Stimulated activated memory B cell treated with anti-CD40 and anti-IgM and Interleukin-4, amounts not matched to agents 10 μg/mL and 1 μg/mL and 100 μg/mL, for 72 hours (primary cell): ENCODE measurements at regions not wholly inside any gene's neighbourhood (a gene's known extent, or its start where the extent isn't known, plus 50 kb on each side); places are given as distances from the start of the nearest gene placed in this dataset.

Experiments
- ATAC-seq: fragments of 150-1000 bp; cut with Tn5 transposase; 2 replicates; pipeline ENCODE4 v1.10.0; 2021
- H3K27ac Mint-ChIP-seq: one replicate; pipeline ENCODE4 v1.8.0; 2022; ENCODE audit warnings: mild to moderate bottlenecking, mixed read lengths
- H3K27me3 Mint-ChIP-seq: one replicate; pipeline ENCODE4 v1.8.0; 2022; ENCODE audit warnings: mixed read lengths
- H3K36me3 Mint-ChIP-seq: one replicate; pipeline ENCODE4 v1.8.0; 2022; ENCODE audit warnings: mixed read lengths
- H3K4me1 Mint-ChIP-seq: one replicate; pipeline ENCODE4 v1.8.0; 2022; ENCODE audit warnings: mixed read lengths
- H3K4me3 Mint-ChIP-seq: one replicate; pipeline ENCODE4 v1.8.0; 2022; ENCODE audit warnings: mild to moderate bottlenecking, moderate library complexity, mixed read lengths
- H3K9me3 Mint-ChIP-seq: one replicate; pipeline ENCODE4 v1.8.0; 2022; ENCODE audit warnings: mixed read lengths

DNA sequence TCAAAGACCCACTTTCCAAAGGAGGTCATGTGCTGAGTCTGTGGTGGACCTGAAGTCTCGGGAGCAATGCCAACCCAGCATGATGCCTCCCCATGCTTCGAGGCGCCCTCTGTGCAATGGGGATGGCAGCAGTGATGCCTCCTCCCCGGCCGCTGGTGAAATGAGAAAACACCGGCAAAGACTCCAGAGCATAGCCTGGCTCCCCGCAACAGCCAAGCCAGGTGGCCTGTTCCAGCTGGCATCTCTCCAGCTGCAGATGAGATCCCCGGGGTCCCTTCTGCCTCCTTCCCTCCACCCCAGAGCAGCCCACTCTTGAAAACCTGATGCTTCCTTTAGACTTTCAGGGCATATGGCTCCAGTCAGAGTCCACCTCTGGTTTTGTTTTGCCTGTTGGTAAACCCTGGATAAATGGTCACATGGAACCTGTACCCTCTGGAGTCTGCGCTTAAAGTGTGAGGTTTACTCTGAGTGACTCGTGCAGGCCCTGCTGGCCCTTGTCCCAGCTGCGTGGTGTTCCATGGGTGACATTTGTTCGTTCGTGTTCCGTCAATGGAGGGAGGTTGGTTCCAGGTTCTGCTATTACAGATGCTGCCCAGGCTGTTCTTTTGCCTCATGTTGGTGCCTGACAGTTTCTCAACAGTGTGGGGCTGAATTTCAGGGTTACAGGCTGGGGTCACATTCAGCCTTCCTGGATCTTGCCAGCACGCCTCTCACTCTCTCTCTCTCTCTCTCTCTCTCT, 181.8 kb upstream of the CIBAR2 start:
- Mint-ChIP-seq H3K27ac (no peak overlapping the region), H3K9me3 (no peaks in the 10 kb centered on the region)

DNA sequence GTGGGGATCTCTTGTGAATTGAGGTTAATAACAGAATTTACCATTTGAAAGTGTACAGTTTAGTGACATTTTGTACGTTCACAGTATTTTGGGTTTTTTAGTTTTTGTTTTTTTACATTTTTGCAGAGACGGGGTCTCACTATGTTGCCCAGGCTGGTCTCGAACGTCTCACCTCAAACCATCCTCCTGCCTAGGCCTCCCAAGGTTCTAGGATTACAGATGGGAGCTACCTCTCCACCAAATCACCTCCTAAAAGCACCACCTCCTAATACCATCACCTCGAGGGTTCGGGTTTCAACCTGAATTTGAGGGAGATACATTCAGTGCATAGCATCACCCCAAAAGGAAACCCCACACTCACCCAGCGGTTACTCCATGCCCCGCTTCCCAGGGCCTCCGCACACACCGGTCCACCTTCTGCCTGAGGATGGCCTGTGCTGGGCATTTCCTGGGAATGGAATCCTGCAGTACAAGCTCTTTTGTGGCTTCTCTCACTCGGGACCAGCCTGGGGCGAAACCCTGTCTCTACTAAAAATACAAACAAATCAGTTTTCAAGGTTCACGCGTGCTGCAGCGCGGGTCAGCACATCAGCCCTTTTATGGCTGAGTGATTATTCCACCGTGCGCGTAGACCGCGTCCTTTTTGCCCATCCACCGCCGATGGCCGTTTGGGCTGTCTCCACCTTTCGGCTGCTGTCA, 182.7 kb upstream of the CIBAR2 start:
- Mint-ChIP-seq H3K4me3 (no peak overlapping the region), H3K9me3 (no peaks in the 10 kb centered on the region), H3K4me1 (peaks cover 7% of the 10 kb centered on the region), H3K27me3 (peaks cover 32% of the 10 kb centered on the region), H3K36me3 (no peaks in the 10 kb centered on the region), H3K27ac (no peak overlapping the region)
- ATAC-seq = no peak

More for the DNA sequence above, 181.8 kb upstream of the CIBAR2 start:
- no peak for ATAC-seq
- H3K4me1 Mint-ChIP-seq = peaks cover 7% of the 10 kb centered on the region
- peaks cover 41% of the 10 kb centered on the region for H3K27me3 Mint-ChIP-seq
- no peak overlapping the region for H3K4me3 Mint-ChIP-seq
- no peaks in the 10 kb centered on the region for H3K36me3 Mint-ChIP-seq

DNA sequence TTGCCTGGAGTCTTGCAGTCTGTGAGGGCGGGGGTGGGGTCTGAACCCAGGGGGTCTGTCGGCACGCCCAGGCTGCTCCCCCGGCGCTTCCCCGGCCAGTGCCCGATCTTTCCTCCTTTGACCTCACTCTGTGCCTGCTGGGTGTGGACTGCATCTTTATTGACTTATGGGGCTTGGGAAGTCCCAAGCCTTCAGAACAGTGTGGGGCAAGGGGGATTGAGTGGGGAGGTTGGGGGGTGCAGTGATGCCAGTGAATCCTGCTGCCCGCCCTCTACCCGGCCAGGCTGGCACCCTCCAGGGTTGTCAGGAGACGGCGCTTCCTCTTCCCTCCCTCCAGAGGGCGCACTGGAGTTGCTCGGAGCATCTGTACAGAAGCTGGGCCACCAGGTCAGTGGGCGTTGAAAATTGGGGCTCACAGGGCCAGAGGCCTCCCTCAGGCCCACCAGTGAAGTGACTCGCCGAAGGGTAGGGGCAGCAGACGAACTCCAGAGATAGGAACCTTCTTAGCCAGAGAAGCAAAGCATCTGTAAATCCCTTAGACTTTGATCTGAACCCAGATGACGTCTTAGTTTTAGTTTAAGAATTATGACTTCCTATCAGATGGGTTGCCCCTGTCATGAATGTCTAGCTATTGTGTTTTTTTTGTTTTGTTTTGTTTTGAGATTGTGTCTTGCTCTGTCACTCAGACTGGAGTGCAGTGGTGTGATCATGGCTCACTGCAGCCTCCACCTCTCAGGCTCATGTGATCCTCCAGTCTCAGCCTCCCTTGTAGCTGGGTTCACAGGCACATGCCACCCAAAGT, 184.8 kb upstream of the CIBAR2 start:
- Mint-ChIP-seq H3K27me3 (peaks cover 13% of the 10 kb centered on the region), H3K4me3 (no peak overlapping the region), H3K36me3 (no peaks in the 10 kb centered on the region), H3K4me1 (peaks cover 7% of the 10 kb centered on the region), H3K9me3 (no peaks in the 10 kb centered on the region), H3K27ac (no peak overlapping the region)
- ATAC-seq = peak; percentile 75

DNA sequence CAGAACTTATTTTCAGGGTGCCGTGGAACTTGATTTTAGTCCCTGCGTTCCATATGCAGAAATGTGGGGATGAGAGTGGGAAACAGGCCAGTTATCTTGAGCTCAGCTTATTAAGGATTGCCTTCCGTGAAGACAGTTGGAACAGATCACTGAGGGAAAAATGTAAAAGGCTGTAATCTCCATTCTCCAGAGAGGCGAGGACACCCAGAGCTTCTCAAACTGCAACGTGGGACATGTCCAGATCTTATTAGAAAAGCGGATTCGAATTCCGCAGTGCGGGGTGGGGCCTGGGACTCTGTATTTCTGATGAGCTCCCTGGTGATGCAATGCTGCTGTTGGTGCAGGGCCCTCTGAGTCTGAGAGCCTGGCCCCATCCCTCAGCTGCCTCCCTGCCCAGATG, 185.6 kb upstream of the CIBAR2 start:
- no peaks in the 10 kb centered on the region for H3K9me3 Mint-ChIP-seq
- no peak overlapping the region for H3K4me3 Mint-ChIP-seq
- H3K36me3 Mint-ChIP-seq = no peaks in the 10 kb centered on the region
- H3K4me1 Mint-ChIP-seq = peaks cover 7% of the 10 kb centered on the region
- peaks cover 12% of the 10 kb centered on the region for H3K27me3 Mint-ChIP-seq
- H3K27ac Mint-ChIP-seq = no peak overlapping the region
- no peak for ATAC-seq

DNA sequence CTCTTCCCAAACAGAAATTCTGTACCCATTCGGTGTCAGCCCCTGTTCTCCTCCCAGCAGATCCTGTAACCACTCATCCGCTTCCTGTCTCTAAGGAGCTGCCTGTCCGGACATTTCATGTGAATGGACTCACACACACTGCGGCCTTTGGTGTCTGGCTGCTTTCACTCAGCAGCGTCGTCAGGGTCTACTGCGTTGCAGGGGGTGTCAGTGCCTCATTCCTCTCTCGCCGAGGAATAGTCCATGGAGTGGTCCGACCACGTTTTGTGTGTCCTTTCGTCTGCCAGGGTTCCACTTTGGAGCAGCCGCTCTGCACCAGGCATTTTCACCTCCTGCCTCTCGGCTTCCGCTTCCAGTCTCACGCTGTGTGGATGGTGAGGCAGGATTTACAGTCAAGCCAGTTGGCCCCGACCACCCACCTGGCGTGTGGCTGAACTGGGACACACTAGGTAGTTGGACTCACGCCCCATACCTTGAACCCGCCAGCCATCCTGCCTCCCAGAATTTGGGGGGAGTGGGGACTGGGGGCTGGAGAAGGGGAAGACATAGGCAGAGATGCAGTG, 188.2 kb upstream of the CIBAR2 start:
- H3K4me1 Mint-ChIP-seq = peaks cover 21% of the 10 kb centered on the region
- no peaks in the 10 kb centered on the region for H3K9me3 Mint-ChIP-seq
- peaks cover 20% of the 10 kb centered on the region for H3K27me3 Mint-ChIP-seq
- H3K27ac Mint-ChIP-seq = no peak overlapping the region
- H3K4me3 Mint-ChIP-seq = no peak overlapping the region
- ATAC-seq = no peak
- no peaks in the 10 kb centered on the region for H3K36me3 Mint-ChIP-seq

DNA sequence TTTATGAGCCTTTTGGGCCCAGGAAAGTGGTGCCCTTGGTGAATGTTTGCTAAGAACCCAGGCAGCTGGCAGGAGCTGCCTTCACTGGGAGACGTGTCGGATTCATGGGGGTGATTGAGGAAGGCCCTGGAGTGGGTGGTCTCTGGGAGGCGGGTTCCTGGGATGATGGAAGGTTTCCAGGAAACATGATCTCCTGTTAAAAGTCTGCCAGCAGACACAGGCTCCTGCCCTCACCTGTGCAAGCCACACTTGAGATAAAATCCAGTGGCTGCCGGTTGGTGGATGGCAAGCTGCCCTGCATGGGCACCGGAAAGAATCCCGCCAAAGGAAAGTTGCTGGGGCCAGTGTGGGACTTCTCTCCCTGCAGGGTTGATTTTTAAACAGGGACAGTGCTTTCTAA, 189.0 kb upstream of the CIBAR2 start:
- Mint-ChIP-seq H3K4me3 (no peak overlapping the region), H3K27me3 (peaks cover 19% of the 10 kb centered on the region), H3K4me1 (peaks cover 29% of the 10 kb centered on the region), H3K27ac (no peak overlapping the region), H3K9me3 (no peaks in the 10 kb centered on the region), H3K36me3 (no peaks in the 10 kb centered on the region)
- ATAC-seq = no peak

DNA sequence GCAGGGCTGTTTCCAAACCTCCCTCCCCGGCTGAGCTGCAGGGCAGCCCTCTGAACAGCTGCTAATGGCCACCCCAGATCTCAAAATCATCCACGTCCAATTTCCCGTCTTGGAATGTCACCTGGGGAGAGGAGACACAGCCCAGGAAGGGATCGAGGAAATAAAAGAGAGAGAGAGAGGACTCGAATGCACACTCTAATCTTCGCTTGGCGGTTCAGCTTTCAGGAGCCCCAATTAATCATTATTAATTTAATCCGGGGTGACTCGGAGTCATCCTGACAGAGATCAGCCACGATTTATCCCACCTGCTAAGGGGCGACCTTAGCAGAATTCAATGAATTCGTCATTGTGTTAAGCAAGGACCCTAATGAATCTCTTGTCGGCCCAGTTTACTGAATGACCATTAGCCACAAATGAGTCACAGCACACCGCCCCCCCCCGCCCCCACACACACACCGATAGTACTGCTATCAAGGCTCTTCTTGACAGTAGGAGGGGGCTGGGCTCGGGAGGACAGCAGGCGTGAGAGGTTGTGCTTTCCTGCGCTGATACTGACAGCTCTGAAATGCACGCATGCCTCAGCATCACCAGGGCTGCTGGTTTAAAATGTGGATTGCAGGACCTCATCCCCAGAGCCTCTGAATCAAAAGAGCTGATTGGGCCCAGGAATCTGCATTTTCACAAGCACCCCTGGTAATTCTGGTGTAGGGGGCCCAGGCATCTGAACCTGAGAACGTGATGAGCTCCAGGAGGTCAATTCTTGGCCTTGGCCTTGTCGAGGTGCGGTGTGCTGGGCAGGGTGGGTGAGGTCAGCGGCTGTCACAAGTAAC, 190.0 kb upstream of the CIBAR2 start:
- peaks cover 9% of the 10 kb centered on the region for H3K27me3 Mint-ChIP-seq
- no peak for ATAC-seq
- no peaks in the 10 kb centered on the region for H3K36me3 Mint-ChIP-seq
- no peaks in the 10 kb centered on the region for H3K9me3 Mint-ChIP-seq
- no peak overlapping the region for H3K4me3 Mint-ChIP-seq
- no peak overlapping the region for H3K27ac Mint-ChIP-seq
- H3K4me1 Mint-ChIP-seq = peaks cover 29% of the 10 kb centered on the region

DNA sequence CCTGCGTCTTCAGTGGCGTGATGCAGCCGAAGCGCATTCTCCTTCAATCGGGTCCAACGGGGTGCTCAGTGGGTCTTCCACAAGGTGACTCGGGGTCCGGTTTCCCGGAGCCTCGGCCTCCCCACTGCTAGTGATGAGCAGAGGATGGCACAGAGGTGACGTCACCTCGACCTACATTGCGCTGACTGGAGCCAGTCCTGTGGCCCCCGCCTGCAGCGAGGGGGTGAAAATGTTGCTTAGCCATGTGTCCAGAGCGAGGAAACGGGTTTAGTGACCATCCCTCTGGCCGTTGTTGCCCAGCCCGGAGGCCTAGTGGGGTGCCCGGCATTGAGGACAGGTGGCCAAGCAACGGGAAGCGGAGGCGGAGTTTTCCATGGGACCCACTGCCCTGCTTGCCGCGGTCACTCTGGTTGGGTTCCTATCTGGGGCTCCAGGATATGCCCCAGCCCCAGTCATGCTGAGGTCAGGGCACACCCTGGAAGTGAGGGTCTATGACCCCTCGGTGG, 190.6 kb upstream of the CIBAR2 start:
- Mint-ChIP-seq H3K27ac (no peak overlapping the region), H3K4me1 (peaks cover 34% of the 10 kb centered on the region), H3K4me3 (no peak overlapping the region), H3K27me3 (peaks cover 8% of the 10 kb centered on the region), H3K36me3 (no peaks in the 10 kb centered on the region), H3K9me3 (no peaks in the 10 kb centered on the region)
- no peak for ATAC-seq

DNA sequence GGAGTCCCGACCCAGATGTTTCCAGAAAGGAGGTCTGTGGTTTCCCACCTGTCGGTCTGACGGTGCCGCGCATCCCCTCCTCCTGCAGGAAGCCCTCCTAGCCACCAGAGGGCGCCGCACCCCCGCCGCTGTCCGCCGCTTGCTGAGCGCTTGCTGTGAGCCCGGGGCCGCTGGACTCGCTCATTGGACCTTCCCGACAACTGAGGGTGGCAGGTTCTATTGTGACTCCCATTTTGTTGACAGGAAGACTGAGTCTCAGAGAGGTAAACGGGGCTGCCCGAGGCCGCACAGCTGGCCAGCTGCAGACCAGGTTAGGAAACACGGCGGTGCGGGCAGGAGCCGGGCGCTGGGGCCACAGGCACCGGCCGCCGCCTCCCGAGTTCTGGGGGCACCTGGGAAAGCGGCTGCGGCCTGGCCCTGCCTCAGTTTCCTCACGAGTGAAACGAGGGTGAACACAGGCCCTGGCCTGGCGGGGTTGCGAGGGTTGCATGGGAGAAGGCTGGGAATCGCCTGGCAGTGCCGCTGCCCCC, 191.1 kb upstream of the CIBAR2 start:
- H3K4me1 Mint-ChIP-seq = peaks cover 38% of the 10 kb centered on the region
- peak overlapping the region; percentile 65 for H3K4me3 Mint-ChIP-seq
- H3K27ac Mint-ChIP-seq = no peak overlapping the region
- no peaks in the 10 kb centered on the region for H3K9me3 Mint-ChIP-seq
- H3K27me3 Mint-ChIP-seq = peaks cover 8% of the 10 kb centered on the region
- peak; percentile 44 for ATAC-seq
- H3K36me3 Mint-ChIP-seq = no peaks in the 10 kb centered on the region

DNA sequence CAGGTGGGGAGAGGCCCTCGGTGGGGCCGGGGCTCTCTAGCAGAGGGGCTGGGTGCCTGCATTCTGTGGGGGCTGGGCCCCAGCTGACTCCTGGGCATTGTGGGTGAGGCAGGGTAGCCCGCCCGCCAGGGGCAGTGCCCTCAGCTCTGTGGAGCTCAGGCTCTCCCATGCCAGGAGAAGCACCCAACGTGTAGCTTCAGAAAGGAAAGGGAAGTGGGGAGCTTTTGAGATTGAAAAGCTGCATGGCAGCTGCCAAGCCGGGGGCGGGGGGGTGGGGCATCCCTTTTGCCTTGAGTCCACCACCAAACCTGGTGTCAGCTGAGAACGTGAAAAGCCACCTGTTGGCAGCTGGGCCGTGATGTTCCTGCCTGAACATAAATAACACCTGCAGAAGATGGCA, 192.1 kb upstream of the CIBAR2 start:
- no peak overlapping the region for H3K27ac Mint-ChIP-seq
- no peaks in the 10 kb centered on the region for H3K9me3 Mint-ChIP-seq

DNA sequence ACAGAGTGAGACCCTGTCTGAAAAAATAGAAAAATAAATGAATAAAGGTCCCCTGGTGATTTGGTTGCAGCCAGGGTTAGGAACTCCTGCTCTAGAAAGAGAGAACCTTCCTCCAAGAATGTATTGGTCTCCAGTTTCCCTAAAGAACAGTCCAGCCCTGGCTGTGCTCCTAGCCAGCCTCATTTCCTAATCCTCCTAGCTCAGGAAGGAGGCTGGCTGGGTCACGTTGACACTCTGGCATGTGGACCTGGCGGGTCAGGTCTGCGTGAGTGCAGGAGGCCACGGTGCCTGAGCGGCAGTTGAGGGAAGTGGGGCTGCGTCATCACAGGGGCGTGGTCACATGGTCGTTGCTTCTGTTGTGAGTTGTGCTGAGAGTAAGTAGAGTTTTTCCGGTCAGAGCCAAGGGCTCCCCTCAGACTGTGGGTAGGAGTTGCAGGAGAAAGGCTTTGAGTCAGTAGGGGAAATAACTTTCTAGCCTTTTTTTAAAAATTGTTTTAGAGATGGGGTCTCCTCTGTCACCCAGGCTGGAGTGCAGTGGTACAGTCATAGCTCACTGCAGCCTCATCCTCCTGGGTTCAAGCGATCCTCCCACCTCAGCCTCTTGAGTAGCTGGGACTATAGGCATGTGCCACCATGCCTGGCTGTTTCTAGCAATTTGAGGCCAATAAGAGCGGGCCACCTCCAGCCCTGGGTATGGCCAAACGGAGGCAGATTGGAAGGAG, 194.0 kb upstream of the CIBAR2 start:
- Mint-ChIP-seq H3K4me3 (no peak overlapping the region), H3K9me3 (no peaks in the 10 kb centered on the region), H3K27ac (peak overlapping the region; percentile 71), H3K27me3 (peaks cover 8% of the 10 kb centered on the region), H3K36me3 (no peaks in the 10 kb centered on the region), H3K4me1 (peaks cover 66% of the 10 kb centered on the region)
- peak; percentile 84 for ATAC-seq

More for the DNA sequence above, 192.1 kb upstream of the CIBAR2 start:
- peaks cover 47% of the 10 kb centered on the region for H3K4me1 Mint-ChIP-seq
- H3K4me3 Mint-ChIP-seq = no peak overlapping the region
- H3K36me3 Mint-ChIP-seq = no peaks in the 10 kb centered on the region
- peaks cover 8% of the 10 kb centered on the region for H3K27me3 Mint-ChIP-seq
- no peak for ATAC-seq

DNA sequence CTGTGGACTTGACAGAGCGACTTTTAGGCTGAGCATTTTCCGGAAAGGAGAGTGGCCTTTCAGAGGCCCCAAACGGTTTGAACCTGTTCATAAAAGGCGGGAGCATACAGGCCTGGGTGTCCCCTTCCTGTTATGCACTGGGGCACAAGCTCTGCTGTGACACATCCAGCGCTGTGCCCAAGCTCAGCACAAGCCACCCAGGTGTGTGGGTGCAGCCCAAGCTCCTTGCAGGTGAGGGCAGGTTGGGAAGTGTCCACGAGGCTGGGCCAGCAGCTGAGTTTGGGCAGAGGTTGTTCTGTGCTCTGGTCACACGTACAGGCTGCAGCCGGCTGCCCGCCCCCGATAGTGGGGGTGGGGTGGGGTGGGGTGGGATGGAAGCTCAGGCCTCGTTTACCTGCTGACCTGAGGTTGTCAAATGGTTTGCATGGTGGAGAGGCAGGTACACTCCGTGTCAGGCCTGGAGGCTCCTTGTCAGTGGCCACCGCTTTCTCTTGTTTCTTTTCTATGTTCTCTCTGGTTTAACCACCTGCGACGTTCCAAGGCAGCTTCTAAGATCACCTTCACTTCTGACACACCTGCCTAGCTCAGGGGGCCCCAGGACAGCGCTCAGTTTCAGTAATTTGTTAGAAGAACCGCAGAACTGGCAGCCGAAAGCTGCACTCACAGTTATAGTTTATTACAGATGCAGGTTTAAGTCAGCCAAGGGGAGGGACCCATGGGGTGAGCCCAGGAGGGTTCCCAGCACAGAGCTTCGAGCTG, 194.7 kb upstream of the CIBAR2 start:
- no peak overlapping the region for H3K4me3 Mint-ChIP-seq
- H3K27me3 Mint-ChIP-seq = peaks cover 13% of the 10 kb centered on the region
- peaks cover 72% of the 10 kb centered on the region for H3K4me1 Mint-ChIP-seq
- no peaks in the 10 kb centered on the region for H3K36me3 Mint-ChIP-seq
- H3K9me3 Mint-ChIP-seq = no peaks in the 10 kb centered on the region
- no peak for ATAC-seq
- H3K27ac Mint-ChIP-seq = peak overlapping the region; percentile 71
